ENCODE measurements at regions not wholly inside any gene's neighbourhood (a gene's known extent, or its start where the extent isn't known, plus 50 kb on each side); places are given as distances from the start of the nearest gene placed in this dataset.

GRCh38 chr11:45750439-45750838, 54.5 kb upstream of the SLC35C1 start:
- 64 to 66% (median 64%) methylated on average over 8 of the region's 8 CpGs for WGBS, 3 donors
- Histone ChIP-seq H3K4me3 (no peak overlapping the region), H3K36me3 (no peaks in the 10 kb centered on the region), H3K9me3 (no peaks in the 10 kb centered on the region), H3K27me3 (no peaks in the 10 kb centered on the region), H3K27ac (no peak overlapping the region), H3K4me1 (ENCODE audit: insufficient read depth) (peaks cover 13% of the 10 kb centered on the region)
- no peak for DNase-seq
- intact Hi-C loops (cut with DNase I), result loop anchor here in 1 of 4 donors (10.0 kb wide), 1 partner anchor 86 kb away; the partner anchor contains the start of gene CHST1
- no peak for TF ChIP-seq POLR2A (IDR thresholded peaks at IDR 0.05)

GRCh38 chr11:45748801-45749200, 56.1 kb upstream of the SLC35C1 start:
- Histone ChIP-seq H3K27ac (no peak overlapping the region), H3K4me3 (no peak overlapping the region), H3K36me3 (no peaks in the 10 kb centered on the region), H3K4me1 (ENCODE audit: insufficient read depth) (peaks cover 2% of the 10 kb centered on the region), H3K27me3 (no peaks in the 10 kb centered on the region), H3K9me3 (no peaks in the 10 kb centered on the region)
- no peak for DNase-seq
- no peak for TF ChIP-seq EP300 (IDR thresholded peaks at IDR 0.05)
- TF ChIP-seq POLR2A (IDR thresholded peaks at IDR 0.05), result no peak
- TF ChIP-seq CTCF (IDR thresholded peaks at IDR 0.05), result no peak
- intact Hi-C loops (cut with DNase I), result no loop called here
- WGBS, 3 donors, result 92 to 96% (median 93%) methylated on average over 5 of the region's 5 CpGs

- intact Hi-C loops (cut with DNase I), result no loop called here
- no peak overlapping the region for H3K4me3 ChIP-seq
Observed at GRCh38 chr11:45745065-45745811, 59.7 kb upstream of the SLC35C1 start.

GRCh38 chr11:45743556-45744468, 61.1 kb upstream of the SLC35C1 start:
- no peak for TF ChIP-seq EP300 (IDR thresholded peaks at IDR 0.05)
- no peak for TF ChIP-seq POLR2A (IDR thresholded peaks at IDR 0.05)
- no peak for TF ChIP-seq CTCF (IDR thresholded peaks at IDR 0.05)
- no peak for DNase-seq
- no peaks in the 10 kb centered on the region for H3K4me1 ChIP-seq (ENCODE audit: insufficient read depth)
- H3K4me3 ChIP-seq, result no peak overlapping the region
- intact Hi-C loops (cut with DNase I), result no loop called here
- 83 to 91% (median 89%) methylated on average over 11 of the region's 11 CpGs for WGBS, 3 donors
- peak overlapping the region in 1 of 2 donors; percentile 73 for H3K27ac ChIP-seq
- H3K9me3 ChIP-seq, result no peaks in the 10 kb centered on the region
- no peaks in the 10 kb centered on the region for H3K36me3 ChIP-seq
- no peaks in the 10 kb centered on the region for H3K27me3 ChIP-seq

More at GRCh38 chr11:45745065-45745811, 59.7 kb upstream of the SLC35C1 start:
- Histone ChIP-seq H3K27ac (peak overlapping the region in 1 of 2 donors; percentile 73), H3K4me1 (ENCODE audit: insufficient read depth) (no peaks in the 10 kb centered on the region), H3K9me3 (no peaks in the 10 kb centered on the region), H3K36me3 (no peaks in the 10 kb centered on the region), H3K27me3 (no peaks in the 10 kb centered on the region)
- no peak for TF ChIP-seq EP300 (IDR thresholded peaks at IDR 0.05)
- TF ChIP-seq CTCF (IDR thresholded peaks at IDR 0.05), result no peak
- no peak for TF ChIP-seq POLR2A (IDR thresholded peaks at IDR 0.05)
- peak; percentile 81 to 88 (median 85) for DNase-seq
- WGBS, 3 donors, result 14 to 24% (median 17%) methylated on average over 13 of the region's 13 CpGs
